ENCODE measurements at regions not wholly inside any gene's neighbourhood (a gene's known extent, or its start where the extent isn't known, plus 50 kb on each side); places are given as distances from the start of the nearest gene placed in this dataset.
A peak's percentile ranks its signal among the peaks of the same experiment; 100 is the strongest.

- Histone ChIP-seq H3K4me3 (ENCODE audit: low read length in 2 of 2) (no peak overlapping the region), H3K36me3 (ENCODE audit: control insufficient read depth in 2 of 2, insufficient read depth in 2 of 2, low read length in 2 of 2) (no peaks in the 10 kb centered on the region), H3K9me3 (ENCODE audit: control insufficient read depth in 2 of 2, low read length in 2 of 2) (no peaks in the 10 kb centered on the region), H3K9ac (ENCODE audit: low read depth in 1 of 2, low read length in 2 of 2) (no peak overlapping the region), H3K27me3 (ENCODE audit: control insufficient read depth in 2 of 2, insufficient read depth in 2 of 2, low read length in 2 of 2) (no peaks in the 10 kb centered on the region), H3K4me1 (ENCODE audit: control insufficient read depth in 2 of 2, insufficient read depth in 2 of 2, low read length in 2 of 2) (peaks cover 0 to 3% of the 10 kb centered on the region in 2 donors), H3K27ac (ENCODE audit: low read depth in 2 of 2, low read length in 2 of 2) (no peak overlapping the region)
Measured at GRCh38 chr1:229101011-229101871, 169.7 kb upstream of the RAB4A start.

GRCh38 chr1:229102741-229103391, 168.0 kb upstream of the RAB4A start:
- Histone ChIP-seq H3K4me3 (ENCODE audit: low read length in 2 of 2) (no peak overlapping the region), H3K9ac (ENCODE audit: low read depth in 1 of 2, low read length in 2 of 2) (no peak overlapping the region), H3K9me3 (ENCODE audit: control insufficient read depth in 2 of 2, low read length in 2 of 2) (no peaks in the 10 kb centered on the region), H3K27me3 (ENCODE audit: control insufficient read depth in 2 of 2, insufficient read depth in 2 of 2, low read length in 2 of 2) (no peaks in the 10 kb centered on the region), H3K27ac (ENCODE audit: low read depth in 2 of 2, low read length in 2 of 2) (no peak overlapping the region), H3K36me3 (ENCODE audit: control insufficient read depth in 2 of 2, insufficient read depth in 2 of 2, low read length in 2 of 2) (no peaks in the 10 kb centered on the region), H3K4me1 (ENCODE audit: control insufficient read depth in 2 of 2, insufficient read depth in 2 of 2, low read length in 2 of 2) (peaks cover 0 to 3% of the 10 kb centered on the region in 2 donors)

- Histone ChIP-seq H3K9ac (ENCODE audit: low read depth in 1 of 2, low read length in 2 of 2) (no peak overlapping the region), H3K27ac (ENCODE audit: low read depth in 2 of 2, low read length in 2 of 2) (no peak overlapping the region), H3K27me3 (ENCODE audit: control insufficient read depth in 2 of 2, insufficient read depth in 2 of 2, low read length in 2 of 2) (no peaks in the 10 kb centered on the region), H3K4me1 (ENCODE audit: control insufficient read depth in 2 of 2, insufficient read depth in 2 of 2, low read length in 2 of 2) (peaks cover 12 to 13% of the 10 kb centered on the region in 2 donors), H3K4me3 (ENCODE audit: low read length in 2 of 2) (no peak overlapping the region), H3K9me3 (ENCODE audit: control insufficient read depth in 2 of 2, low read length in 2 of 2) (no peaks in the 10 kb centered on the region), H3K36me3 (ENCODE audit: control insufficient read depth in 2 of 2, insufficient read depth in 2 of 2, low read length in 2 of 2) (no peaks in the 10 kb centered on the region)
Measured at GRCh38 chr1:229104654-229105053, 166.3 kb upstream of the RAB4A start.

- Histone ChIP-seq H3K36me3 (ENCODE audit: control insufficient read depth in 2 of 2, insufficient read depth in 2 of 2, low read length in 2 of 2) (no peaks in the 10 kb centered on the region), H3K4me1 (ENCODE audit: control insufficient read depth in 2 of 2, insufficient read depth in 2 of 2, low read length in 2 of 2) (peaks cover 12 to 13% of the 10 kb centered on the region in 2 donors), H3K9ac (ENCODE audit: low read depth in 1 of 2, low read length in 2 of 2) (no peak overlapping the region), H3K4me3 (ENCODE audit: low read length in 2 of 2) (no peak overlapping the region), H3K27me3 (ENCODE audit: control insufficient read depth in 2 of 2, insufficient read depth in 2 of 2, low read length in 2 of 2) (no peaks in the 10 kb centered on the region), H3K27ac (ENCODE audit: low read depth in 2 of 2, low read length in 2 of 2) (no peak overlapping the region), H3K9me3 (ENCODE audit: control insufficient read depth in 2 of 2, low read length in 2 of 2) (no peaks in the 10 kb centered on the region)
Measured at GRCh38 chr1:229105109-229105508, 165.8 kb upstream of the RAB4A start.

GRCh38 chr1:229105822-229106525, 164.9 kb upstream of the RAB4A start:
- Histone ChIP-seq H3K36me3 (ENCODE audit: control insufficient read depth in 2 of 2, insufficient read depth in 2 of 2, low read length in 2 of 2) (no peaks in the 10 kb centered on the region), H3K9ac (ENCODE audit: low read depth in 1 of 2, low read length in 2 of 2) (no peak overlapping the region), H3K4me1 (ENCODE audit: control insufficient read depth in 2 of 2, insufficient read depth in 2 of 2, low read length in 2 of 2) (peaks cover 12 to 13% of the 10 kb centered on the region in 2 donors), H3K9me3 (ENCODE audit: control insufficient read depth in 2 of 2, low read length in 2 of 2) (no peaks in the 10 kb centered on the region), H3K27ac (ENCODE audit: low read depth in 2 of 2, low read length in 2 of 2) (no peak overlapping the region), H3K27me3 (ENCODE audit: control insufficient read depth in 2 of 2, insufficient read depth in 2 of 2, low read length in 2 of 2) (no peaks in the 10 kb centered on the region), H3K4me3 (ENCODE audit: low read length in 2 of 2) (no peak overlapping the region)

DNA sequence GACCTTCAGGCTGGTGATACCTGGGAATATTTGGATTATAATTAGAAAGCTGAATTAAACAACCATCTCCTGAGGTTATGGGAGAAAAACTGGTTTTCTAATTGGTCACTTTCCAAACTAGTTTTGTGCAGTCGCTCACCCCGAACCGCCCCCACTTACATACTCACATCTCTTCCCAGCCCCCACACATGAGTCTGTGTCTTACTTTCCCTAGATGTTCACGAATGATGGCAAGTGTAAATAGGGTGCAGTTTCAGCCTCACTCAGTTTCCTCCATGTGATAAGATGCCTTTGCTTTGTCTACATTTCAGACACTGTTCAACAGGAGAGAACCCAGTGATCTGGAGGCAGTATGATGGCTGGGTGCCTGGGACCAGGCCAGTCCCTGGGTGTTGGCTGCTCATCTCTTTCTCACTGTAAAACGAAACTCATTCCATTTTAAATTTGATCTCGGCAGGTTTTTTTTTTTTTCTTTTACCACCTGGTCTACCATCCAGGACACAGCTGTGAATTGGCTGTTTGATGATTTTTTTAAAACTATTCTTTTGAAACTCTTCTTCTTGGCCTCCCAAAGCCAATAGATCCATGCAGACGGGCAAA, 164.3 kb upstream of the RAB4A start:
- Histone ChIP-seq H3K4me1 (ENCODE audit: control insufficient read depth in 2 of 2, insufficient read depth in 2 of 2, low read length in 2 of 2) (peaks cover 12 to 13% of the 10 kb centered on the region in 2 donors), H3K9me3 (ENCODE audit: control insufficient read depth in 2 of 2, low read length in 2 of 2) (no peaks in the 10 kb centered on the region), H3K27me3 (ENCODE audit: control insufficient read depth in 2 of 2, insufficient read depth in 2 of 2, low read length in 2 of 2) (no peaks in the 10 kb centered on the region), H3K4me3 (ENCODE audit: low read length in 2 of 2) (no peak overlapping the region), H3K27ac (ENCODE audit: low read depth in 2 of 2, low read length in 2 of 2) (no peak overlapping the region), H3K36me3 (ENCODE audit: control insufficient read depth in 2 of 2, insufficient read depth in 2 of 2, low read length in 2 of 2) (no peaks in the 10 kb centered on the region), H3K9ac (ENCODE audit: low read depth in 1 of 2, low read length in 2 of 2) (no peak overlapping the region)

GRCh38 chr1:229107304-229107815, 163.6 kb upstream of the RAB4A start:
- peaks cover 12 to 13% of the 10 kb centered on the region in 2 donors for H3K4me1 ChIP-seq (ENCODE audit: control insufficient read depth in 2 of 2, insufficient read depth in 2 of 2, low read length in 2 of 2)
- H3K4me3 ChIP-seq (ENCODE audit: low read length in 2 of 2) = no peak overlapping the region
- H3K27me3 ChIP-seq (ENCODE audit: control insufficient read depth in 2 of 2, insufficient read depth in 2 of 2, low read length in 2 of 2) = no peaks in the 10 kb centered on the region
- no peak overlapping the region for H3K27ac ChIP-seq (ENCODE audit: low read depth in 2 of 2, low read length in 2 of 2)
- H3K9ac ChIP-seq (ENCODE audit: low read depth in 1 of 2, low read length in 2 of 2) = no peak overlapping the region
- H3K9me3 ChIP-seq (ENCODE audit: control insufficient read depth in 2 of 2, low read length in 2 of 2) = no peaks in the 10 kb centered on the region
- H3K36me3 ChIP-seq (ENCODE audit: control insufficient read depth in 2 of 2, insufficient read depth in 2 of 2, low read length in 2 of 2) = no peaks in the 10 kb centered on the region

DNA sequence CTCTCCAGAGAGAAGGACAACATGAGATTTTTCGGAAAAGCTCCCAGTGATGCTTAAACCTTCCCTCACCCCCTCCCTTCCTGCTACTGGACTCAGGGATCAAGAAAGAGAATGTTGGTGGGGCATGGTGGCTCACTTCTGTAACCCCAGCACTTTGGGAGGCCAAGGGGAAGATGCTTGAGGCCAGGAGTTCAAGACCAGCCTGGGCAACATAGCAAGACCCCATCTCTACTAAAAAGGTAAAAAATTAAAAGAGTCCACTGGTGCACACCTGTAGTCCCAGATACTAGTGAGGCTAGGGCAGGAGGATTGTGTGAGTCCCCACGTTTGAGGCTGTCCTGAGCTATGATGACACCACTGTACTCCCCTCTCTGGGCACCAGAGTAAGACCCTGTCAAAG, 162.9 kb upstream of the RAB4A start:
- no peaks in the 10 kb centered on the region for H3K36me3 ChIP-seq (ENCODE audit: control insufficient read depth in 2 of 2, insufficient read depth in 2 of 2, low read length in 2 of 2)
- H3K27ac ChIP-seq (ENCODE audit: low read depth in 2 of 2, low read length in 2 of 2) = no peak overlapping the region
- H3K27me3 ChIP-seq (ENCODE audit: control insufficient read depth in 2 of 2, insufficient read depth in 2 of 2, low read length in 2 of 2) = no peaks in the 10 kb centered on the region
- H3K4me3 ChIP-seq (ENCODE audit: low read length in 2 of 2) = no peak overlapping the region
- no peak overlapping the region for H3K9ac ChIP-seq (ENCODE audit: low read depth in 1 of 2, low read length in 2 of 2)
- no peaks in the 10 kb centered on the region for H3K9me3 ChIP-seq (ENCODE audit: control insufficient read depth in 2 of 2, low read length in 2 of 2)
- H3K4me1 ChIP-seq (ENCODE audit: control insufficient read depth in 2 of 2, insufficient read depth in 2 of 2, low read length in 2 of 2) = peaks cover 12 to 13% of the 10 kb centered on the region in 2 donors

DNA sequence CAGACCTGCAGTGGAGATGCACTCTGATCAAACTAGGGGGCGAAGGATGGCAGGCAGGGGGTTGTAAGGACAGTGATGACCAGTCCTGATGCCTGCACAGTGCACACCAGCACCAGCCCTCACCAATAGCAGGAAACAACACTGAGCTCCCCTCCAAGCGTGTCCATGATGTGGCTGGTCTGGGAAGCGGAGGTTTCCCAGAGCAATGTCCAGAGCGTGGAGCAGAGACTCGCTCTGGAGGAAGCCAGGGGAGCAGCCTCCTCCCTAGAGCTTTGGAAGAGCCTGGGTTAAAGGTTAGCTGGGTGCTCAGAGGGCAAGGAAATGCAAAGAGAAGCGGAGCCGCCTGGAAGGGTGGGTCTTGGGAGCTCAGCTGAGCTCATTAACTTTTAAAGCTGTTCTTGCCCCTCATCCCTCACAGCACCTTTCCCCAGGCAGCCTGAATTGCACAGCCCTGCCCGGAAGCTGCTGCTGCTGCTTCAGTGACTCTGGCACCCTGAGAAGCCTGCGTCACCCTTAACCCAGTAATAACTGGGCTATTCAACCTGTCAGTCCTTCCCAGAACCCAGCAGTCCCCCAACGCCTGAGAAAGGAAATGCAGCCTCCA, 162.2 kb upstream of the RAB4A start:
- peak overlapping the region; percentile 20 to 25 for H3K27ac ChIP-seq (ENCODE audit: low read depth in 2 of 2, low read length in 2 of 2)
- no peaks in the 10 kb centered on the region for H3K36me3 ChIP-seq (ENCODE audit: control insufficient read depth in 2 of 2, insufficient read depth in 2 of 2, low read length in 2 of 2)
- H3K9ac ChIP-seq (ENCODE audit: low read depth in 1 of 2, low read length in 2 of 2) = peak overlapping the region in 1 of 2 donors; percentile 44
- peaks cover 12 to 13% of the 10 kb centered on the region in 2 donors for H3K4me1 ChIP-seq (ENCODE audit: control insufficient read depth in 2 of 2, insufficient read depth in 2 of 2, low read length in 2 of 2)
- H3K27me3 ChIP-seq (ENCODE audit: control insufficient read depth in 2 of 2, insufficient read depth in 2 of 2, low read length in 2 of 2) = no peaks in the 10 kb centered on the region
- no peaks in the 10 kb centered on the region for H3K9me3 ChIP-seq (ENCODE audit: control insufficient read depth in 2 of 2, low read length in 2 of 2)
- H3K4me3 ChIP-seq (ENCODE audit: low read length in 2 of 2) = no peak overlapping the region
